ENCODE measurements at regions not wholly inside any gene's neighbourhood (a gene's known extent, or its start where the extent isn't known, plus 50 kb on each side); places are given as distances from the start of the nearest gene placed in this dataset.

GRCh38 chr12:93944911-93945310 is 203.5 kb upstream of the PLXNC1 start:
- DNase-seq (ENCODE audit: low read depth in 3 of 3) = no peak

DNA sequence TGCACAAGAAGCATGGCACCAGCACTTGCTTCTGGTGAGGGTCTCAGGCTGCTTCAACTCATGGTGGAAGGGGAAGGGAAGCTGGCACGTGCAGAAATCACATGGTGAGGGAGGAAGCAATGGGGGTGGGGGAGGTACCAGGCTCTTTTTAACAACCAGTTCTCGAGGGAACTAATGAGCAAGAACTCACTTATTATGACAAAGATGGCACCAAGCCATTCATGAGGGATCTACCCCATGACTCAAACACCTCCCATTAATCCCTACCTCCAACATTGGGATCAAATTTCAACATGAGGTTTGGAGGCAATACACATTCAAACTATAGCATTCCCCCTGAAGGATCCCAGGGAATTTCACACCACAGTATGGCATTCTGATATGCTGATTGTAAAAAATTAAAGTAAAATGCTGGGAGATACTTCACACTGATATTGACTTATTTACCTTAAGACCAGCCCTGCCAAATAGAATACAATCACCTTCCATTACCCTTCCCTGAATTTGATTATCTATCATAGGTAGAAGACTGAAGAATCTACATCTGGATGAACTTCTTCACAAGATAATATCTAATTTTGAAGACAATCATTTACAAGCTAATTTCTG is 201.7 kb upstream of the PLXNC1 start:
- DNase-seq (ENCODE audit: low read depth in 3 of 3) = no peak

DNA sequence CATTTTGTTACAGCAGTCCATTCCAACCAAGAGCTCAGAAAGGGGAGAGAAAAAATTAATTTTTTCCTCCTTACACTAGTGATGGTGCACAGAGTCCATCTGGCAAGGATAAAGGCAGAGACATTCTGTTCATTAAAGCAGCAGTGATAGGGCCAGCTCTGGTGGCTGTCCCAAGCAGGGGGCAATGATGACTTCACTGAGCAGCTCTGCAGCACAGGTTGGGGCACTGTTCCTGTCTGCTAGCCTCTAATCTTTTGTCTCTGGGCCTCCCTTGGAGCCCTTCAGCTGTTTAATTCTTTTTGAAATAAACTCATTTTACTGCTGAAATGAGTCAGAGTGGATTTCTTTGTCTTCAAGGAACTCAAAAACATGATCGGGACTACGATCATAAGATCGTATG is 200.9 kb upstream of the PLXNC1 start:
- no peak for DNase-seq (ENCODE audit: low read depth in 3 of 3)

- no peak for DNase-seq (ENCODE audit: low read depth in 3 of 3)
Measured at GRCh38 chr12:93950311-93950710, 198.1 kb upstream of the PLXNC1 start.

DNA sequence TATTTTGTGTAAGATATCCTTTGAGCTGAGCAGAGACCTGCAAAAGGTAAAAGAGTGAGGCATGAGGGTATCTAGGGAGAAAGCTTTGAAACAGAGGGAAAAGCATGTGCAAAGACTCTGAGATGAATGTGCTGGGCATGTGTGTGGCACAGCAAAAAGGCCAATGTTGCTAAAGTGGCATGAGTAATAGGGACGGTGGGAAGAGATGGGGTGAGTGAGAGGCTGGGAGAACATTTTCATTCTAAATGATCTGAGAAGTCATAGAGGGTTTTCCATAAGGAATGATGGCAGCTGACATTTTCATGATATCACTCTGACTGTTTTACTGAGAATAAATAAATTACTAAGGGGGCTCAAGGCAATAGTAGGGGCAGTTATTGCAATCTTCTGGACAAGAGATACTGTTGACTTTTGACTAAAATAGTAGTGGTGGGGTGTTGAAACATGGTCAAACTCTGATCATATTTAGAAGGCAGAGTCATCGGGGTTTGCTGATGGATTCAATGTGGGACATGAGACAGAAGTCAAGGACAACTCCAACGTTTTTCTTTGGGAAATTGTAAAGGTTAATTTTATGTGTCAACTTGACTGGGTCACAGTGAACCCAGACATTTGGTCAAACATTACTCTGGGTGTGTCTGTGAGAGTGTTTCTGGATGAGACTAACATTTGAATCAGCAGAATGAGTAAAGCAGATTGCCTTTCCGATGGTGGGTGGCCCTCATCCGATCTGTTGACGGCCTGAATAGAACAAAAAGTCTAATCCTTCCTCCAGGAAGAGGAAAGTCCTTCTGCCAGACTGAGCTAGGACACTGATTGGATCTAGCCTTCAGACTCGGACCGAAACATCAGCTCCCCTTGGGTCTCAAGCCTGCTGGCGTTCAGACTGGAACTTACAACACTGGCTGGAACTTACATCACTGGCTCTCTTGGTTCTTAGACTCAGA is 193.9 kb upstream of the PLXNC1 start:
- DNase-seq (ENCODE audit: low read depth in 3 of 3) = no peak

GRCh38 chr12:93956551-93956950 is 191.8 kb upstream of the PLXNC1 start:
- DNase-seq (ENCODE audit: low read depth in 3 of 3) = no peak

GRCh38 chr12:93957168-93957567 is 191.2 kb upstream of the PLXNC1 start:
- DNase-seq (ENCODE audit: low read depth in 3 of 3) = no peak

GRCh38 chr12:93957870-93958269 is 190.5 kb upstream of the PLXNC1 start:
- DNase-seq (ENCODE audit: low read depth in 3 of 3) = no peak

GRCh38 chr12:93959657-93960056 is 188.7 kb upstream of the PLXNC1 start:
- DNase-seq (ENCODE audit: low read depth in 3 of 3) = no peak

GRCh38 chr12:93960521-93960920 is 187.9 kb upstream of the PLXNC1 start:
- DNase-seq (ENCODE audit: low read depth in 3 of 3) = no peak

GRCh38 chr12:93962336-93962735 is 186.0 kb upstream of the PLXNC1 start:
- no peak for DNase-seq (ENCODE audit: low read depth in 3 of 3)

DNA sequence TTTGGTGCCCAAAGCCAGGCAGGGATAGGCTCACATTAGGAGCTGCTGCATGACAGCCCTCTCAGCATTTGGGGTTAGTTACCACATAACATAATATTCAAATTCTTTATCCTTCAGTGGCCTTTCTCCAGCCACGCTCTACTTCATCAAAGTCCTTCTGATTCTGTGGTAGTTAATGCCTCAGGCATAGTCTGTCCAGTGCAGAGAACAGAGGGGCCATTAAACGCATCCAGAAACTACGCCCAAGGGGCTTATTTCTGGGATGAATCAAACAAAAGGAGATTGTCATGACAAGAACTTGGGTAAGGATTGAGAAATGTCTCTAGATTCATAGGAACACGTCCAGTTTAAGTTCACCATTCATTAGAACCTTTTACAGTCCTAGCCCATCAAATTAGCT is 183.4 kb upstream of the PLXNC1 start:
- no peak for DNase-seq (ENCODE audit: low read depth in 3 of 3)

- DNase-seq (ENCODE audit: low read depth in 3 of 3) = no peak
Measured at GRCh38 chr12:93966516-93967133, 181.8 kb upstream of the PLXNC1 start.

- DNase-seq (ENCODE audit: low read depth in 3 of 3) = no peak
Measured at GRCh38 chr12:93967454-93967853, 180.9 kb upstream of the PLXNC1 start.

GRCh38 chr12:93968536-93969285 is 179.7 kb upstream of the PLXNC1 start:
- DNase-seq (ENCODE audit: low read depth in 3 of 3) = no peak

- no peak for DNase-seq (ENCODE audit: low read depth in 3 of 3)
Measured at GRCh38 chr12:93970900-93971688, 177.3 kb upstream of the PLXNC1 start.

GRCh38 chr12:93972411-93973208 is 175.8 kb upstream of the PLXNC1 start:
- DNase-seq (ENCODE audit: low read depth in 3 of 3) = no peak

DNA sequence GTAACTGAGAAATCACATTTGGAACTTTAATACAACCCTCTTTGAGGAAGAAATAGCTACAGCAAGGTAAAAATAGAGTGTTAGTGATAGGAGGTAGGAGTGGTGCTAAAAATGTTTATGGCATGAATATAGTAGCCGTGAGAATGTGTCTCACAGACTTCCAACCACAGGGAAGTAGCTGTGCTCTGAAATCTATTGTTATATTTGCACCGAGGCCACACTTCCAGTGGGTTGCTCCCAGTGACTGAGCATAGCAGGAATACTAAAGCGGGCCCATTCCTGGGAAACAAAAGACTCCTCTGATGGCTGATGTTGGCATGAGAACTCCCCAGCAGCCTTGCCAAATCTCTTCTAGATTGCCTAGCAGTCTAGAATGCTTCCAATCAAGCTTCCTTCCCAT is 174.1 kb upstream of the PLXNC1 start:
- DNase-seq (ENCODE audit: low read depth in 3 of 3) = no peak

DNA sequence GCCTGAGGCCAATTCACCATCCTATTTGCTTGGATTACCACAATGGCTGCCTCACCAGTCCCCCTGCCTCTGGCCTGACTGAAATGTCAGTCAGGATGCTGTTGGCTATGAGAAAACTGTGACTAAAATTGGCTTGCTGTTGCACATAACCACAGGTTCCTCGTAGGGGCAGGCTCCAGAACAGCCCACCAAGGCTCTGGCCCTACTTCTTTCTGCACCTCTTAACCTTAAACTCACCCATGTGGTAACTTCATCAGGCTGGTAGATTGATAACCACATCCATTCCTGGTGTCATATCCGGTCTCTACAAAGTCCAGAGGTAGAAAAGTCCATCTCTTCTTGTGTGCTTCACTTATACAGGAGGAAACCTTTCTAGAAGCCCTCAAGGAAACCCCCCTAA is 172.4 kb upstream of the PLXNC1 start:
- DNase-seq (ENCODE audit: low read depth in 3 of 3) = no peak

- DNase-seq (ENCODE audit: low read depth in 3 of 3) = no peak
Measured at GRCh38 chr12:93977081-93977480, 171.3 kb upstream of the PLXNC1 start.
